HCT116 (cell line): ENCODE measurements at regions not wholly inside any gene's neighbourhood (a gene's known extent, or its start where the extent isn't known, plus 50 kb on each side); places are given as distances from the start of the nearest gene placed in this dataset.

ENCODE experiments used
- ATAC-seq: fragments of 200-7000 bp; cut with Tn5 transposase; 2 replicates; pipeline ENCODE4 v1.9.1; 2020; ENCODE audit warnings: mild to moderate bottlenecking, moderate library complexity
- BruUV-seq: library from RNA; stranded (reverse); fragments of 400-500 nt; replicated peaks from 2 replicates; lab custom pipeline; 2021; lab: Mats Ljungman, UMichigan
- CTCF ChIA-PET: fragments of 300-600 bp; sonication (Branson Sonifier 250); formaldehyde crosslinking; loops from one replicate; lab custom pipeline; 2021; ENCODE audit warnings: antibody characterized with exemption; lab: Charles Lee
- POLR2A ChIA-PET: fragments of 300-600, 350-600 bp; sonication (Branson Sonifier 250); formaldehyde crosslinking; loops from one replicate; lab custom pipeline; 2021; ENCODE audit warnings: antibody characterized with exemption; lab: Charles Lee
- RAD21 ChIA-PET, 2 experiments: fragments of 300-600 bp; sonication (Branson Sonifier 250); formaldehyde crosslinking; loops; one replicate each; lab custom pipeline; 2023; ENCODE audit warnings: low total read pairs in 2 of 2; ENCODE audit not compliant: uncharacterized antibody in 2 of 2, unreplicated experiment in 2 of 2, low non-redundant PET in 1 of 2; lab: Charles Lee
- DNase-seq: peaks from one replicate; pipeline ENCODE4 v3.0.0-alpha.2; 2010; ENCODE audit warnings: low read depth, low spot score
- H2AFZ ChIP-seq: fragments of 200-600 bp; shearing (Covaris generic), sonication (generic); 2 replicates; pipeline ENCODE4 v1.6.1; 2017; ENCODE audit warnings: low read depth, mixed run types, mixed read lengths, antibody characterized with exemption, low read length; ENCODE audit not compliant: poor library complexity, severe bottlenecking
- H3K27ac ChIP-seq: 2 replicates; pipeline ENCODE4 v1.5.1; 2012; ENCODE audit warnings: low read depth, low read length
- H3K27me3 ChIP-seq: fragments of 200-600 bp; sonication (generic); 2 replicates; pipeline ENCODE4 v1.6.1; 2016; ENCODE audit warnings: mixed run types, low read length, mixed read lengths; ENCODE audit not compliant: insufficient read depth
- H3K36me3 ChIP-seq, 2 experiments: fragments of 200-500 bp in 1 of 2; fragments of 200-600 bp in 1 of 2; sonication (Bioruptor generic) in 1 of 2; sonication (generic) in 1 of 2; 2 replicates each; pipeline versions ENCODE4 v1.5.1 to v1.6.1; 2014 to 2016; ENCODE audit warnings: low read length in 2 of 2, inconsistent platforms in 1 of 2, mixed read lengths in 1 of 2, mixed run types in 1 of 2; ENCODE audit not compliant: insufficient read depth in 2 of 2, control insufficient read depth in 1 of 2
- H3K4me1 ChIP-seq, 2 experiments: fragments of 200-600 bp in 1 of 2; sonication (generic) in 1 of 2; 2 replicates each; pipeline versions ENCODE4 v1.5.1 to v1.6.1; 2012 to 2017; ENCODE audit warnings: low read length in 2 of 2, inconsistent platforms in 1 of 2, mild to moderate bottlenecking in 1 of 2, mixed read lengths in 1 of 2, mixed run types in 1 of 2, moderate library complexity in 1 of 2; ENCODE audit not compliant: insufficient read depth in 2 of 2, control insufficient read depth in 1 of 2
- H3K4me2 ChIP-seq: fragments of 200-600 bp; sonication (generic); 2 replicates; pipeline ENCODE4 v1.6.1; 2017; ENCODE audit warnings: mixed run types, low read length, mixed read lengths
- H3K4me3 ChIP-seq, 2 experiments: fragments of 200-600 bp in 1 of 2; sonication (generic) in 1 of 2; replicated peaks in 1 of 2; 2 replicates each; pipeline ENCODE4 v1.5.1; 2011 to 2016; ENCODE audit warnings: low read length in 2 of 2, control low read depth in 1 of 2, low read depth in 1 of 2, mild to moderate bottlenecking in 1 of 2, mixed read lengths in 1 of 2, mixed run types in 1 of 2
- H3K79me2 ChIP-seq: fragments of 200-600 bp; sonication (generic); 2 replicates; pipeline ENCODE4 v1.6.1; 2017; ENCODE audit warnings: mild to moderate bottlenecking, mixed run types, low read length, moderate library complexity, mixed read lengths; ENCODE audit not compliant: insufficient read depth
- H3K9ac ChIP-seq: fragments of 200-600 bp; sonication (generic); 2 replicates; pipeline ENCODE4 v1.6.1; 2016; ENCODE audit warnings: low read length, mixed read lengths
- H3K9me2 ChIP-seq: fragments of 200-600 bp; sonication (generic), shearing (Covaris generic); 2 replicates; pipeline ENCODE4 v1.6.1; 2017; ENCODE audit warnings: mixed run types, mild to moderate bottlenecking, moderate library complexity; ENCODE audit not compliant: insufficient read depth
- H3K9me3 ChIP-seq, 2 experiments: fragments of 200-500 bp in 1 of 2; fragments of 200-600 bp in 1 of 2; sonication (Bioruptor generic) in 1 of 2; sonication (generic) in 1 of 2; 2 replicates each; pipeline ENCODE4 v1.6.1; 2014 to 2017; ENCODE audit warnings: low read length in 2 of 2, mixed read lengths in 2 of 2, inconsistent platforms in 1 of 2, low read depth in 1 of 2, mild to moderate bottlenecking in 1 of 2, mixed run types in 1 of 2, moderate library complexity in 1 of 2; ENCODE audit not compliant: control insufficient read depth in 1 of 2, insufficient read depth in 1 of 2
- H4K20me1 ChIP-seq: fragments of 200-600 bp; sonication (generic), shearing (Covaris generic); 2 replicates; pipeline ENCODE4 v1.6.1; 2017; ENCODE audit warnings: mixed run types, mild to moderate bottlenecking, moderate library complexity; ENCODE audit not compliant: insufficient read depth
- ATF3 ChIP-seq: IDR thresholded peaks from 2 replicates; pipeline ENCODE4 v1.6.1; 2012
- CEBPB ChIP-seq: IDR thresholded peaks from 2 replicates; pipeline ENCODE4 v1.6.1; 2012; ENCODE audit warnings: low read depth
- CTCF ChIP-seq, 3 experiments: fragments of 200-600 bp in 1 of 3; sonication (generic) in 1 of 3; IDR thresholded peaks in 2 of 3; conservative IDR thresholded peaks in 1 of 3; 2 replicates each; pipeline ENCODE4 v1.5.1; 2012 to 2017; ENCODE audit warnings: low read depth in 2 of 3, low read length in 2 of 3, antibody characterized with exemption in 1 of 3, borderline replicate concordance in 1 of 3, control low read depth in 1 of 3, mild to moderate bottlenecking in 1 of 3, mixed read lengths in 1 of 3, mixed run types in 1 of 3, moderate library complexity in 1 of 3; ENCODE audit not compliant: insufficient read depth in 1 of 3
- ELF1 ChIP-seq: IDR thresholded peaks from 2 replicates; pipeline ENCODE4 v1.6.1; 2012; ENCODE audit warnings: low read depth, borderline replicate concordance
- EZH2phosphoT487 ChIP-seq: fragments of 200-600 bp; IDR thresholded peaks from 2 replicates; pipeline ENCODE4 v1.6.1; 2018; ENCODE audit warnings: antibody characterized with exemption, borderline replicate concordance
- JUND ChIP-seq: IDR thresholded peaks from 2 replicates; pipeline ENCODE4 v1.6.1; 2012
- MAX ChIP-seq: IDR thresholded peaks from 2 replicates; pipeline ENCODE4 v1.6.1; 2012
- POLR2A ChIP-seq: IDR thresholded peaks from 2 replicates; pipeline ENCODE4 v1.7.0; 2011; ENCODE audit warnings: borderline replicate concordance; ENCODE audit not compliant: insufficient read depth, insufficient read length; ENCODE audit errors: extremely low read depth
- TCF7L2 ChIP-seq: IDR thresholded peaks from 2 replicates; pipeline ENCODE4 v1.7.0; 2011; ENCODE audit warnings: borderline replicate concordance, inconsistent platforms; ENCODE audit not compliant: insufficient read depth, insufficient read length; ENCODE audit errors: extremely low read depth
- ZBTB33 ChIP-seq: IDR thresholded peaks from 2 replicates; pipeline ENCODE4 v1.6.1; 2011; ENCODE audit warnings: mild to moderate bottlenecking, low read length, moderate library complexity; ENCODE audit not compliant: insufficient replicate concordance; ENCODE audit errors: extremely low read depth
- ZNF274 ChIP-seq: fragments of 200-500 bp; sonication (Bioruptor generic); IDR thresholded peaks from 2 replicates; pipeline ENCODE4 v1.6.1; 2014; ENCODE audit warnings: mild to moderate bottlenecking, low read depth, low read length, inconsistent platforms
- intact Hi-C: fragments of 100-400 bp; cut with micrococcal nuclease; formaldehyde crosslinking; loops from 2 replicates; pipeline ENCODE4 v1.10.0; 2022
- TF ChIP-seq, protein P1 (sequence below): IDR thresholded peaks from 2 replicates; pipeline ENCODE4 v1.6.1; 2012; ENCODE audit warnings: low read depth

DNA sequence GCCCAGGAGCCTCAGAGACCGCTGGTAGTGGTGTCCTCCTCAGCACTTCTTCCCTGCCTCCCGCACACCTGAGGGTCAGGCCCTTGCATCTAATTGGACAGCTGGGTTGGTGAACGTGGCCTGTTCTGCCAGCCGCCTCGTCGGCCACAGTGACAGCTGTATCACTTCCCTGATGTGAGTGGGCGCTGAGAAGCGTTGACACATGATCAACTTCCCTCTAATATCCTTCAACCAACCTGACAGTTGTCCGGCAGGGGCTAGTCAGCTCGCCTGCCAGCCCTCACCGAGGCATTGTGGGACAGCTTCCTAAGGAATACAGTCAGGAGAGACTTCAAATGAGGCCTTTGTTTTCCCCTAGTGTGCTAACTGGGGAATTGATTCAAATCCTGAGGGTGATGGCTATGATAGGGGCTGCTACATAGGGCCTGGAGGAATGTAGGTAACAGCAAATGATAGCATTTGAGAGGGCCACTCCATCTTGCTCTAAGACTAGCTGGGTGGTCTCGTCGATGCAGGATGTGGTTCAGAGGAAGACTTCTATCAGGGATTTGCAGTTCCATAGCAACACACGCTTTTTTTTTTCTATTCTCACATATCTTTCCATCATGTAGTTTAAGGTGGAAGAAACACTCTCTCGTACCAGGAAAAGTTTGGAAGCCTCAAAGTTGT lies 230.8 kb downstream of the TSHZ3 start:
- Histone ChIP-seq H3K27ac (no peak overlapping the region), H3K36me3 (no peaks in the 10 kb centered on the region), H3K9me2 (no peaks in the 10 kb centered on the region), H3K9me3 (peaks cover 4 to 15% of the 10 kb centered on the region in 2 experiments; a peak in 2 of 4 replicates), H4K20me1 (no peaks in the 10 kb centered on the region), H3K9ac (no peak overlapping the region), H2AFZ (no peak overlapping the region), H3K4me3 (no peak overlapping the region), H3K27me3 (no peaks in the 10 kb centered on the region), H3K79me2 (no peaks in the 10 kb centered on the region), H3K4me2 (no peak overlapping the region), H3K4me1 (no peaks in the 10 kb centered on the region)
- CTCF ChIA-PET = no interaction called here
- ATAC-seq (no peak), DNase-seq (no peak)
- TF ChIP-seq TCF7L2 (no peak), EZH2phosphoT487 (no peak), ATF3 (no peak), JUND (no peak), ZNF274 (no peak), POLR2A (no peak), ELF1 (no peak), ZBTB33 (no peak), MAX (no peak), CEBPB (no peak), CTCF (IDR thresholded peaks at IDR 0.05 in 2 of 3, conservative IDR thresholded peaks at IDR 0.05 in 1 of 3; ENCODE audit: borderline replicate concordance in 1 of 3, insufficient read depth in 1 of 3, low read depth in 2 of 3, low read length in 2 of 3) (no peak)
- TF ChIP-seq, protein P1, sequence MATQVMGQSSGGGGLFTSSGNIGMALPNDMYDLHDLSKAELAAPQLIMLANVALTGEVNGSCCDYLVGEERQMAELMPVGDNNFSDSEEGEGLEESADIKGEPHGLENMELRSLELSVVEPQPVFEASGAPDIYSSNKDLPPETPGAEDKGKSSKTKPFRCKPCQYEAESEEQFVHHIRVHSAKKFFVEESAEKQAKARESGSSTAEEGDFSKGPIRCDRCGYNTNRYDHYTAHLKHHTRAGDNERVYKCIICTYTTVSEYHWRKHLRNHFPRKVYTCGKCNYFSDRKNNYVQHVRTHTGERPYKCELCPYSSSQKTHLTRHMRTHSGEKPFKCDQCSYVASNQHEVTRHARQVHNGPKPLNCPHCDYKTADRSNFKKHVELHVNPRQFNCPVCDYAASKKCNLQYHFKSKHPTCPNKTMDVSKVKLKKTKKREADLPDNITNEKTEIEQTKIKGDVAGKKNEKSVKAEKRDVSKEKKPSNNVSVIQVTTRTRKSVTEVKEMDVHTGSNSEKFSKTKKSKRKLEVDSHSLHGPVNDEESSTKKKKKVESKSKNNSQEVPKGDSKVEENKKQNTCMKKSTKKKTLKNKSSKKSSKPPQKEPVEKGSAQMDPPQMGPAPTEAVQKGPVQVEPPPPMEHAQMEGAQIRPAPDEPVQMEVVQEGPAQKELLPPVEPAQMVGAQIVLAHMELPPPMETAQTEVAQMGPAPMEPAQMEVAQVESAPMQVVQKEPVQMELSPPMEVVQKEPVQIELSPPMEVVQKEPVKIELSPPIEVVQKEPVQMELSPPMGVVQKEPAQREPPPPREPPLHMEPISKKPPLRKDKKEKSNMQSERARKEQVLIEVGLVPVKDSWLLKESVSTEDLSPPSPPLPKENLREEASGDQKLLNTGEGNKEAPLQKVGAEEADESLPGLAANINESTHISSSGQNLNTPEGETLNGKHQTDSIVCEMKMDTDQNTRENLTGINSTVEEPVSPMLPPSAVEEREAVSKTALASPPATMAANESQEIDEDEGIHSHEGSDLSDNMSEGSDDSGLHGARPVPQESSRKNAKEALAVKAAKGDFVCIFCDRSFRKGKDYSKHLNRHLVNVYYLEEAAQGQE = no peak
- intact Hi-C loops = no loop called here
- POLR2A ChIA-PET = no interaction called here
- RAD21 ChIA-PET = no interaction called here
- BruUV-seq = no TSS peak
